ENCODE measurements at regions not wholly inside any gene's neighbourhood (a gene's known extent, or its start where the extent isn't known, plus 50 kb on each side); places are given as distances from the start of the nearest gene placed in this dataset.

- no peak for TF ChIP-seq SIN3A (IDR thresholded peaks at IDR 0.05; ENCODE audit: borderline replicate concordance, insufficient read depth, low read length)
- TF ChIP-seq POLR2AphosphoS5 (IDR thresholded peaks at IDR 0.05; ENCODE audit: low read depth, low read length), result no peak
These were observed 238.0 kb upstream of the TBL1XR1 start for GRCh38 chr3:177435301-177435700.
